Activated T-cell treated with anti-CD3 and anti-CD28 coated beads for 24 hours (primary cell): ENCODE measurements at regions not wholly inside any gene's neighbourhood (a gene's known extent, or its start where the extent isn't known, plus 50 kb on each side); places are given as distances from the start of the nearest gene placed in this dataset.

Experiments used
- DNase-seq: peaks from one replicate; pipeline ENCODE4 v3.0.0-alpha.2; 2020; ENCODE audit warnings: low read depth

DNA sequence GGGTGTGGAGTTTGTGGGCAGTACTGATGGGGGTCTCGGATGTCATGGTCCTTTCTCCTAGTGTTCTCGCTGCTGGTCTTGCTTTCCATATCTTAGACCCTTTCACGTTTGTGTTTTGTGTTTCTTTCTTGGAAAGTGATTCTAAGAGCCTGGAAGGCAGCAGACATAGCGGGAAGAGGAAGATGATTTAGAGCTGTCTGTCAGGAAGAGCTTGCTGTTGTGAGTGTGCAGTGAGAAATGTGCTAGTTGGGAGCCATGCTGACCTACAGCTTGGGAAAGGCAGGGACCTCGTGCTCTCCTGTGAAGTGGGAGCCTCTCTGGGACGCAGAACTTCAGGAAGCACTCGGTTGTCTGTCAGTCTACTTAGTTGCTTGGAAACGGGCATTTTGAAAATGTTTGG lies 122.2 kb downstream of the ZNF518B start:
- no peak for DNase-seq

DNA sequence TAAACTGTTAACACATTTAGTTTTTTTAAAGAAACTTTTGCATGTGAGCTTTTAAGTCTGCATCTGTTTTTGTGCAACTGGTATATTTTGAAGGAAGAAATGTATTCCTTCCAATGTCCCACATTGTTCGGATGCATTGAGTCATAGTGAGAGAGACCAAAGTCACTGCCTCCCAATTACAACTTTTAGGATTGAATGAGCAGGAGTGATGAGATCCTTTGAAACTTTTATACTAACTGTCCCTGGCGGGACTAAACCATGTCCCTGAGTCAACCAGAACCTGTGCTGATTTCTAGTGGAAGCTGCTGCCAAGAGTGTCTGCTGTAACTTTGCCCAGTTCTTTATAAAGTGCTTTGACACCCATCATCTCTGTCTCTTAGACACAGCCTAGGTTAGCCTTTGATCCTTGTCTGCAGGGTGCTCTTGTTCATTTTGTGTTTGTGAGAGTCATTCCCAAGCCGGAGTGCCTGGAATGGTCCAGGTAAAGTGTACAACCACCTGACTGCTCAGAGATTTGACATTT lies 122.7 kb downstream of the ZNF518B start:
- no peak for DNase-seq

GRCh38 chr4:10333942-10334341 lies 123.3 kb downstream of the ZNF518B start:
- no peak for DNase-seq

DNA sequence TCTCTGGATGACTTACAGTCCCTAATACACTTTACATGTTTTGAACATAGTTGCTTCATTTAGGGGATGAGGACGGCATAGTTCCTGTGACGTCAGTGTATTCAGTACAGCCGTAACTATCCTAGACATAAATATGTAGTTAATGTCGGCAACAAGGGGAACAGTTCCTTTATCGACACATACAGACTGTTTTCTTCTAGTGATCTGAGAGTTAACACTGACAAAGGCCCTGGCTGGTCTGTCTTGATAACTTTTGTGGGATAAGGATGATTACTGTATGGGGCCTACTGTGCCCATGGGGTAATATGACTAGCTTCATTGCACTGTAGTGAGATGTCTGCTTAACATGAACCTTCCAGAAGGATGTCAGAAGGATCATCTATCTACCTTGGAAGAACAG lies 131.2 kb downstream of the ZNF518B start:
- DNase-seq, result no peak

DNA sequence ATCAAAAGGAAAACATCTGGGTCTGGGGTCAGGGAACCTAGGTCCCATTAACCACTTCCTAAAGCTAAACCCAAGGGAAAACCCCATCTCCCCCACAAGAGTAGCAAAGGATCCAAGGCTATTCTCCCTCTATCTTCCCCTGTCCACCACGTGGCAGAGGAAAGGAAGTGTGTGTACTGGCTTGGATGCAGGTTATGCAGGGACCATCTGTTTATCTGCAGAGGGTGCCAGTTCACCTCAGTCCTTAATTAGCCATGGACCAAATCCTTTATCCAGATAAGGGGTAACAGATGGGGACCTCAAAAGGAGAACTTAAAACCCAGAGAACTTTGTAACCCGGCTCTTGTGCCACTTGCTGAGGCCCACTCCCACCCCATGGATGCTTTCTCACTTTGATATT lies 135.3 kb downstream of the ZNF518B start:
- no peak for DNase-seq

- DNase-seq, result no peak
These were observed 137.1 kb downstream of the ZNF518B start for GRCh38 chr4:10320130-10320529.

DNA sequence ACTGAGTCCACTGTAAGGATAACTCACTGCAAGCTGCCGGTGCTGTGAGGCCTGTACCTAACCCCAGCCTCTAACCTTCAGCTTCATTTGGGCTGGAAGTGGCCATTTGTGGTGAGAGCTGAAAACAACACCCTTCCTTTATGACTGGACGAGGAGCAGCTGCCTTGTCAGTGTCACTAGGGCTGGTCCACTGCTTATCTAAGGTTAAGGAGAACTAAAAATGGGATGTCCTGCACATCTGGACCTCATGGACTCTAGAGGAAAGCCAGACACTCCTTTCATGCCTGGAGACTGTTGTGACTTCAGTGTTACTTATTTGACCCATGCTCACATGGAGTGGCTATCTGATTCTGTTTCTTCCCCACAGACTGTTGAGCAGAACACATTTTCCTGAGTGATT lies 139.9 kb downstream of the ZNF518B start:
- no peak for DNase-seq

- no peak for DNase-seq
These were observed 140.4 kb downstream of the ZNF518B start for GRCh38 chr4:10316851-10317250.

GRCh38 chr4:10315638-10316037 lies 141.6 kb downstream of the ZNF518B start:
- DNase-seq, result no peak

GRCh38 chr4:10312568-10312967 lies 144.7 kb downstream of the ZNF518B start:
- no peak for DNase-seq

- no peak for DNase-seq
These were observed 145.3 kb downstream of the ZNF518B start for GRCh38 chr4:10311939-10312338.

GRCh38 chr4:10305816-10306215 lies 151.4 kb downstream of the ZNF518B start:
- DNase-seq, result no peak

DNA sequence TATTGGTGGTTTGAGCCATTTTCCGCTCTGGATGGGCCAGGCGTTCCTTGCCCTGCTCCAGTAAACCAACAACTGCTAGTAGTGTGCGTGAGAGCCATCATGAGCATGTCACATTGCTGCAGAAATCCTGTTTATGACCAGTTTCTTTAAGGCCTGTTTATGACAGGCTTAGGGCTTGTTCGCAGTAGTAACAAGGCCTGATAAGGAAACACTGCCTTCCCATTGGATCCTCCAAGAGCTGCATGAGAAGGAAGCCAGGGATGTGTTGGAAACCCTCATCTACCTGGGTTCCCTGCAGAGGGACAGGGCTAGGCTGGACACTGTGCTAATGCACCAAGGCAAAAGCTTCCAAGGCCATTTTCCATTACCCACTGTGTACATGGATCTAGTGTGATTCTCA lies 153.9 kb downstream of the ZNF518B start:
- DNase-seq, result no peak

- DNase-seq, result no peak
These were observed 155.1 kb downstream of the ZNF518B start for GRCh38 chr4:10302096-10302495.

DNA sequence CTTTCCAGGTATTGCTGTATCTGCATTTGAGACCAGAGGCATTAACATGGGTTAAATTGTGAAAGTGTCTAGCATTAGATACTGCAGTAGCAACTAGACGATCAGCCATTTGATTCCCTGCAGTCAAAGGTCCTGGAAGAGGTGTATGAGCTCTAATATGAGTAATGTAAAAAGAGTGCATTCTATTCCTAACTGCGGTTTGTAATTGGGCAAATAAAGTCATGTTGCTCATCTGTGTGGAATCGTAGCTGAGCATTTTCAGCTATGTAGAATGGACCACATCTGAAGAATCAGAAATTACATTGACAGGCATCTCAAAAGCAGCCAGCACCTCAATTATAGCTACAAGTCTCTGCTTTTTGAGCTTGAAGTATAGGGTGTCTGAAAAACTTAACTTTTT lies 157.6 kb downstream of the ZNF518B start:
- no peak for DNase-seq

DNA sequence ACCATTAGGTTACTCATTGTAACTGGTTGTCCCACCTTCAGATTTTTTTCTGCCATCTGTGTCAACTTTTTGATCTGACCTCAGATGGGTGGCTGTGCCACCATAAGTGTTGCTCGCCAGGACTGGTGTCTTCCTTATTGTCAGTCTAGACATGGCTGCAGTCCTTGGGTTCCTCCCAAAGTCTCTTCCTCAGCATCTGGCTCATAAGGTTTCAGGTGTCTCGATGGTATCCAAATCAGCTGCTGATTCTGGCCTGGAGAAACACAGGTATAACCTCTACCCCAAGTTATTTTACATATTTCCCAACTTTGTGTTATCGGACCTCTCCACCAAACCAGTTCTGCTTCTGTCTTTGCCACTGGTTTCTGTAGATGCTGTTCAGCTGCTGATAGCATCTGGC lies 158.5 kb downstream of the ZNF518B start:
- DNase-seq, result no peak

DNA sequence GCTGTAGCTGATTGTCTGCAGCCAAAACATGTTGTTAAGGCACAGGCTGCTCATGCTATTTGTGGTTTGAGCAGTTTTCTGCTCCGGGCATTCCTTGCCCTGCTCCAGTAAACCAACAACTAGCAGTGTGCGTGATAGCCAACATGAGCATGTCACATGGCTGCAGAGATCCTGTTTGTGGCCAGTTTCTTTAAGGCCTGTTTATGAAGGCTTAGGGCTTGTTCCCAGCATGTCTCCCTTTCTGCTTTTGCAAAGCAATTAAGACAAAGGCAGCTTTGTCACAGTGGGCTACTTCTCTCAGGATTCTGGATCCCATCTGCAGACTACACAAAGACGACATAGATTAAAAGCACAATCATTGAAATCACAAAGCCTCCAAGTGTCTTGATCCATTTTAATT lies 160.5 kb downstream of the ZNF518B start:
- DNase-seq, result no peak

GRCh38 chr4:10295301-10295700 lies 161.9 kb downstream of the ZNF518B start:
- no peak for DNase-seq

DNA sequence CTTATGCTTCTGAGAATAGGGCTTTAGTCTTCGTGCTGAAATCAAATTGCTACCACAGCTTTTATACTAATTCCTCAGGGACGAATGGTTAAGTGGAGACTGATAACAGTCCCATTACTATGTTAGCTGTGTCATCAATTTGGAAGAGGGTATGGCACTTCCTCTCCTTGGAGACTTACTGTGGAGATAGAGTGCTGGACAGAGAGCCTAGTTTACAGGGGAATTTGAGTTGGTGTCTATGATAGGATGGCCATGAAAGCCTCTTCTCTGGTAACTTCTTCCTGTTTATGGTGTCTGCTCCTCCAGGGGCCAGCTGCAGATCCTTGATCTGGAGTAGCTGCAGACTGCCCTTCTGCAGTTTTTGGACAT lies 167.7 kb downstream of the ZNF518B start:
- no peak for DNase-seq

- no peak for DNase-seq
These were observed 168.2 kb downstream of the ZNF518B start for GRCh38 chr4:10288830-10289537.

DNA sequence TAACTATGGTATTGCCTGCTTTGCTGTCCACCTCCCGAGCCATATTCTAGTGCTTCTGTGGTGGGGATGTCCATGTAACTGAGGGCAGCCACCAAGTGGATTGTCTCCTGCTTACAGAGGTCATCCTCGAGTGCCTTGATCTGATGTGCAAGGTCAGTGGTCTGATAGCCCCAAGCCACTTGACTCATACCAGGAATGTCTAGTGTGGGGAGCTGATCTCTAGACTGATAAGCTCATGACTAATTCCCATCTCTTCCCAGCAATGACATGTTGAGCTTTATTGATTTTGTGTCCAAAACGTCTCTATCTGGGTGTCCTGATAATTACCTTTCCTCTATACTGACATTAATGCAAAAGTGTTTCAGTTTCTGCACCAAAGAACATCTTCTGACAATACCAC lies 168.4 kb upstream of the WDR1 start:
- no peak for DNase-seq

DNA sequence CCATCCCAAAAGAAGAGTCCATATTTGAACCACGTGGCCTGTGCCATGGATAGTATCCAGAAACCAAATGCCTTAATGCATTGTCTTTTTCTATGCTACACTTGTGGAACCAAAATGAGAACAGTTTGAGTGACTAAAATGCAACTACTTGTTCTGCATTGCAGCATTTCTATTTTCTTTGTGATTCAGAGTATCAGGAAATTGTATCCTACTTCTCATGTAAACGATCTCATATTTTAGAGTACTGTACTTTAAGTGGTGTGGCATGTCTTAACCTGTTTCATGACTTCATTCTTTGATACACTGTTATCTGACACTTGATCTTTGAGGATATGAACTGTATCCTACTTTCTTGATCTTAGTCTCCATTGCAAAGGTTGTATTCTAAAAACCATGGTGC lies 167.2 kb upstream of the WDR1 start:
- no peak for DNase-seq

DNA sequence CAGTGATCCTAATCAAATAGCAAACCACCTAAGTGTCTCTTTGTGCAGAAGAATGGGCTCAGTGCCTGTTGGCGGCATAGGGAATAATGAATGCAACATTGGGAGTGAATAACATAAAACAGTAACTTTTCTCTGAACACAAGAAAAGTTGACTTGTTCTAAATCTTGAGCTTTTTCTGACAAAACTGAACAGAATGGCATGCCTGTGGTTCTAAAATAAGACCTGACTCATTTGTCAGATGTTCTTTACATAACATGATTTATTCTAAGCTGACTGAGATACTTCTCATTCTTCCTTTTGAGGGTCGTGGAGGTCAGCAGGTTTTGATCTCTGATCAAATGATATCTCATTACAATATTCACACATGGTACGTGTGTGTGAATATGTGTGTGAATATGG lies 165.4 kb upstream of the WDR1 start:
- no peak for DNase-seq

GRCh38 chr4:10279261-10279660 lies 162.7 kb upstream of the WDR1 start:
- no peak for DNase-seq
